ENCODE measurements at regions not wholly inside any gene's neighbourhood (a gene's known extent, or its start where the extent isn't known, plus 50 kb on each side); places are given as distances from the start of the nearest gene placed in this dataset.

- TF ChIP-seq, protein P1, sequence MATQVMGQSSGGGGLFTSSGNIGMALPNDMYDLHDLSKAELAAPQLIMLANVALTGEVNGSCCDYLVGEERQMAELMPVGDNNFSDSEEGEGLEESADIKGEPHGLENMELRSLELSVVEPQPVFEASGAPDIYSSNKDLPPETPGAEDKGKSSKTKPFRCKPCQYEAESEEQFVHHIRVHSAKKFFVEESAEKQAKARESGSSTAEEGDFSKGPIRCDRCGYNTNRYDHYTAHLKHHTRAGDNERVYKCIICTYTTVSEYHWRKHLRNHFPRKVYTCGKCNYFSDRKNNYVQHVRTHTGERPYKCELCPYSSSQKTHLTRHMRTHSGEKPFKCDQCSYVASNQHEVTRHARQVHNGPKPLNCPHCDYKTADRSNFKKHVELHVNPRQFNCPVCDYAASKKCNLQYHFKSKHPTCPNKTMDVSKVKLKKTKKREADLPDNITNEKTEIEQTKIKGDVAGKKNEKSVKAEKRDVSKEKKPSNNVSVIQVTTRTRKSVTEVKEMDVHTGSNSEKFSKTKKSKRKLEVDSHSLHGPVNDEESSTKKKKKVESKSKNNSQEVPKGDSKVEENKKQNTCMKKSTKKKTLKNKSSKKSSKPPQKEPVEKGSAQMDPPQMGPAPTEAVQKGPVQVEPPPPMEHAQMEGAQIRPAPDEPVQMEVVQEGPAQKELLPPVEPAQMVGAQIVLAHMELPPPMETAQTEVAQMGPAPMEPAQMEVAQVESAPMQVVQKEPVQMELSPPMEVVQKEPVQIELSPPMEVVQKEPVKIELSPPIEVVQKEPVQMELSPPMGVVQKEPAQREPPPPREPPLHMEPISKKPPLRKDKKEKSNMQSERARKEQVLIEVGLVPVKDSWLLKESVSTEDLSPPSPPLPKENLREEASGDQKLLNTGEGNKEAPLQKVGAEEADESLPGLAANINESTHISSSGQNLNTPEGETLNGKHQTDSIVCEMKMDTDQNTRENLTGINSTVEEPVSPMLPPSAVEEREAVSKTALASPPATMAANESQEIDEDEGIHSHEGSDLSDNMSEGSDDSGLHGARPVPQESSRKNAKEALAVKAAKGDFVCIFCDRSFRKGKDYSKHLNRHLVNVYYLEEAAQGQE (IDR thresholded peaks at IDR 0.05; ENCODE audit: low read depth) = no peak
These were observed 2229.4 kb upstream of the AGA start (continued) for GRCh38 chr4:179671609-179672008.

GRCh38 chr4:179678093-179678814 lies 2236.0 kb upstream of the AGA start:
- ATAC-seq (no peak), DNase-seq (ENCODE audit: low read depth, low spot score) (no peak)
- RAD21 ChIA-PET (ENCODE audit: low non-redundant PET in 1 of 2, low total read pairs in 2 of 2, uncharacterized antibody in 2 of 2, unreplicated experiment in 2 of 2) = no interaction called here
- intact Hi-C loops (cut with micrococcal nuclease) = no loop called here
- Histone ChIP-seq H3K9ac (ENCODE audit: low read length) (no peak overlapping the region), H3K4me1 (ENCODE audit: control insufficient read depth in 1 of 2, insufficient read depth in 2 of 2, low read length in 2 of 2) (no peaks in the 10 kb centered on the region), H3K27me3 (ENCODE audit: insufficient read depth, low read length) (no peaks in the 10 kb centered on the region), H3K4me3 (replicated peaks in 1 of 2; ENCODE audit: low read depth in 1 of 2, low read length in 2 of 2) (no peak overlapping the region), H3K36me3 (ENCODE audit: control insufficient read depth in 1 of 2, insufficient read depth in 2 of 2, low read length in 2 of 2) (no peaks in the 10 kb centered on the region), H3K79me2 (ENCODE audit: insufficient read depth, low read length) (no peaks in the 10 kb centered on the region), H4K20me1 (ENCODE audit: insufficient read depth) (no peaks in the 10 kb centered on the region), H3K27ac (ENCODE audit: low read depth, low read length) (no peak overlapping the region), H3K9me3 (ENCODE audit: control insufficient read depth in 1 of 2, insufficient read depth in 1 of 2, low read depth in 1 of 2, low read length in 2 of 2) (no peaks in the 10 kb centered on the region), H2AFZ (ENCODE audit: low read depth, low read length, poor library complexity, severe bottlenecking) (no peak overlapping the region), H3K9me2 (ENCODE audit: insufficient read depth) (no peaks in the 10 kb centered on the region), H3K4me2 (ENCODE audit: low read length) (no peak overlapping the region)
- BruUV-seq (replicated peaks) = no TSS peak
- CTCF ChIA-PET = no interaction called here
- POLR2A ChIA-PET = no interaction called here
- TF ChIP-seq SIN3A (IDR thresholded peaks at IDR 0.05; ENCODE audit: low read depth) (no peak), SP1 (IDR thresholded peaks at IDR 0.05; ENCODE audit: low read depth) (no peak), ZFX (IDR thresholded peaks at IDR 0.05) (no peak), SRF (IDR thresholded peaks at IDR 0.05; ENCODE audit: low read depth) (no peak), EGR1 (IDR thresholded peaks at IDR 0.05; ENCODE audit: low read depth) (no peak), ZBTB33 (IDR thresholded peaks at IDR 0.05; ENCODE audit: extremely low read depth, insufficient replicate concordance, low read length) (no peak), EZH2phosphoT487 (IDR thresholded peaks at IDR 0.05; ENCODE audit: borderline replicate concordance) (no peak), RAD21 (IDR thresholded peaks at IDR 0.05; ENCODE audit: low read depth) (no peak), YY1 (IDR thresholded peaks at IDR 0.05; ENCODE audit: extremely low read depth, insufficient replicate concordance, low read depth, low read length) (no peak), EZH2 (IDR thresholded peaks at IDR 0.05) (no peak), POLR2A (IDR thresholded peaks at IDR 0.05; ENCODE audit: borderline replicate concordance, extremely low read depth, insufficient read depth, insufficient read length) (no peak), ELF1 (IDR thresholded peaks at IDR 0.05; ENCODE audit: borderline replicate concordance, low read depth) (no peak), CBX3 (IDR thresholded peaks at IDR 0.05; ENCODE audit: low read depth) (no peak)
- TF ChIP-seq, protein P2, sequence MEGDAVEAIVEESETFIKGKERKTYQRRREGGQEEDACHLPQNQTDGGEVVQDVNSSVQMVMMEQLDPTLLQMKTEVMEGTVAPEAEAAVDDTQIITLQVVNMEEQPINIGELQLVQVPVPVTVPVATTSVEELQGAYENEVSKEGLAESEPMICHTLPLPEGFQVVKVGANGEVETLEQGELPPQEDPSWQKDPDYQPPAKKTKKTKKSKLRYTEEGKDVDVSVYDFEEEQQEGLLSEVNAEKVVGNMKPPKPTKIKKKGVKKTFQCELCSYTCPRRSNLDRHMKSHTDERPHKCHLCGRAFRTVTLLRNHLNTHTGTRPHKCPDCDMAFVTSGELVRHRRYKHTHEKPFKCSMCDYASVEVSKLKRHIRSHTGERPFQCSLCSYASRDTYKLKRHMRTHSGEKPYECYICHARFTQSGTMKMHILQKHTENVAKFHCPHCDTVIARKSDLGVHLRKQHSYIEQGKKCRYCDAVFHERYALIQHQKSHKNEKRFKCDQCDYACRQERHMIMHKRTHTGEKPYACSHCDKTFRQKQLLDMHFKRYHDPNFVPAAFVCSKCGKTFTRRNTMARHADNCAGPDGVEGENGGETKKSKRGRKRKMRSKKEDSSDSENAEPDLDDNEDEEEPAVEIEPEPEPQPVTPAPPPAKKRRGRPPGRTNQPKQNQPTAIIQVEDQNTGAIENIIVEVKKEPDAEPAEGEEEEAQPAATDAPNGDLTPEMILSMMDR (IDR thresholded peaks at IDR 0.05 in 2 of 3, conservative IDR thresholded peaks at IDR 0.05 in 1 of 3; ENCODE audit: borderline replicate concordance in 1 of 3, insufficient read depth in 1 of 3, low read depth in 2 of 3, low read length in 2 of 3) = no peak

Measured in HCT116 (cell line).